Right lobe of liver (tissue), 6 donors: ENCODE measurements at regions not wholly inside any gene's neighbourhood (a gene's known extent, or its start where the extent isn't known, plus 50 kb on each side); places are given as distances from the start of the nearest gene placed in this dataset.

ENCODE experiments used
- ATAC-seq, 4 donors: fragments of 200-7000 bp; cut with Tn5 transposase; one replicate each; pipeline ENCODE4 v1.9.1; 2020; ENCODE audit warnings: mild to moderate bottlenecking in 4 of 4, moderate library complexity in 4 of 4
- DNase-seq, 3 donors: peaks; one replicate each; pipeline ENCODE4 v3.0.0-alpha.2; 2020
- H3K27ac ChIP-seq, 3 donors: fragments of 200-600 bp; one replicate each; pipeline ENCODE4 v1.8.0; 2022
- H3K27me3 ChIP-seq, 2 donors: fragments of 200-600 bp; one replicate each; pipeline ENCODE4 v1.8.0; 2022
- H3K36me3 ChIP-seq, 4 donors: fragments of 200-600 bp; sonication (generic) in 1 of 4; one replicate each; pipeline versions ENCODE4 v1.5.1 to v1.8.0; 2017 to 2022; ENCODE audit warnings: control low read depth in 1 of 4
- H3K4me1 ChIP-seq, 4 donors: fragments of 200-600 bp; sonication (generic) in 1 of 4; one replicate each; pipeline versions ENCODE4 v1.5.1 to v1.8.0; 2017 to 2022; ENCODE audit warnings: control low read depth in 1 of 4
- H3K4me3 ChIP-seq, 3 donors: fragments of 200-600 bp; one replicate each; pipeline ENCODE4 v1.8.0; 2022
- H3K9me3 ChIP-seq, 4 donors: fragments of 200-600 bp; sonication (generic) in 1 of 4; one replicate each; pipeline versions ENCODE4 v1.5.1 to v1.8.0; 2017 to 2022; ENCODE audit warnings: control low read depth in 1 of 4
- CTCF ChIP-seq, 4 donors: fragments of 200-600 bp in 3 of 4; fragments of 450-650 bp in 1 of 4; IDR thresholded peaks; one replicate each; pipeline versions ENCODE4 v1.5.1 to v1.8.0; 2016 to 2022; ENCODE audit warnings: antibody characterized with exemption in 4 of 4, mild to moderate bottlenecking in 2 of 4
- POLR2A ChIP-seq: fragments of 450-650 bp; IDR thresholded peaks from one replicate; pipeline ENCODE4 v1.6.1; 2017; ENCODE audit warnings: antibody characterized with exemption, mild to moderate bottlenecking
- WGBS: methylation state at CpG from one replicate; pipeline ENCODE4 v1.1.6; 2018; ENCODE audit warnings: low coverage, low lambda C conversion rate; ENCODE audit not compliant: insufficient coverage; ENCODE audit errors: missing lambda C conversion rate; 5-methylcytosine and 5-hydroxymethylcytosine counted together
- intact Hi-C, 2 donors: fragments of 100-400 bp; cut with DNase I; formaldehyde crosslinking; loops; one replicate each; pipeline versions ENCODE4 v1.11.2 to v1.14.1; 2022
- donor health status: DM: no; HTN: yes; CAD: no.
- donor health status: DM: no; HTN: no; CAD: no.
- donor health status: DM: no; HTN: no; CAD: no.
- donor health status: DM: no; HTN: yes; CAD: no.
- donor health status: DM: no; HTN: yes; CAD: no.

DNA sequence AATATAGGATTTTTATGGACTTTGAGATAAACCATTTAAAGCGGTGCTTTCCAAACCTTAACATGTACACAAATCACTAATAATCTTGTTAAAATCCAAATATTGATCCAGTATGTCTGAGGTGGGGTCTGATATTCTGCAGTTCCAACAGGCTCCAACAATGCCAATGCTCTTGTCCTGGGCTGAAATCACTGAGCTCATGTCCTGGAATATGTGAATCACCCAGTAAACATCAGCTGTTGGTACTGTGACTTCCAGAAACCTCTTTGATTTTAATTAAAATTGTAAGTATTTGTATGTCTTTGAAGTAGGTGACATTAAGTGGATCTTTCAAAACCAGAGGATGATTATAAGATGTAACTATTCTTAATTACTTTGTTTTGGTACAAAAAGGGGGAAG is 52.8 kb upstream of the CAST start:
- no peak overlapping the region for H3K4me3 ChIP-seq
- no peaks in the 10 kb centered on the region for H3K9me3 ChIP-seq
- H3K36me3 ChIP-seq, result no peaks in the 10 kb centered on the region
- DNase-seq (no peak), ATAC-seq (no peak)
- no peaks in the 10 kb centered on the region for H3K27me3 ChIP-seq
- H3K27ac ChIP-seq, result no peak overlapping the region
- WGBS, result 24% methylated on average over 1 of the region's 1 CpG
- TF ChIP-seq CTCF (IDR thresholded peaks at IDR 0.05), result no peak
- TF ChIP-seq POLR2A, result no peak
- intact Hi-C loops, result no loop called here
- H3K4me1 ChIP-seq, result no peaks in the 10 kb centered on the region

DNA sequence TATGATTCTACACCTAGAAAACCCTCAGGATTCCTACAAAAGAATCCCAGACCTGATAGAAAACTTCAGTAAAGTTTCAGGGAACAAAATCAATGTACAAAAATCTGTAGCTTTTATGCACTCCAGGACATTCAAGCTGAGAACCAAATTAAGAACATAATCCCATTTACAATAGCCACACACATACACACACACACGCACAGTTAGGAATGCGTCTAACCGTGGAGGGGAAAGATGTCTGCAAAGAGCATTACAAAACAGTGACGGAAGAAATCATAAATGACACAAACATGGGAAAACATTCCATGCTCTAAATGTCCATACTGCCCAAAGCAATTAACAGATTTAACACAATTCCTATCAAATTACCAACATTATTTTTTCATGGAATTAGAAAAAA is 51.4 kb upstream of the CAST start:
- Histone ChIP-seq H3K9me3 (no peaks in the 10 kb centered on the region), H3K27me3 (no peaks in the 10 kb centered on the region), H3K36me3 (no peaks in the 10 kb centered on the region), H3K27ac (no peak overlapping the region), H3K4me3 (no peak overlapping the region), H3K4me1 (peaks cover 0 to 6% (median 0%) of the 10 kb centered on the region in 4 donors)
- 74% methylated on average over 4 of the region's 4 CpGs for WGBS
- intact Hi-C loops, result loop anchor here in 1 of 2 donors (10.0 kb wide), 1 partner anchor 74 kb away; no protein-coding TSS in a partner anchor
- TF ChIP-seq POLR2A (no peak), CTCF (IDR thresholded peaks at IDR 0.05) (no peak)
- no peak for ATAC-seq
- no peak for DNase-seq

- no peak overlapping the region for H3K4me3 ChIP-seq
- DNase-seq (no peak), ATAC-seq (no peak)
- no peaks in the 10 kb centered on the region for H3K9me3 ChIP-seq
- no peaks in the 10 kb centered on the region for H3K27me3 ChIP-seq
- H3K36me3 ChIP-seq, result no peaks in the 10 kb centered on the region
- WGBS, result 35% methylated on average over 2 of the region's 2 CpGs
- H3K27ac ChIP-seq, result no peak overlapping the region
- TF ChIP-seq POLR2A (no peak), CTCF (IDR thresholded peaks at IDR 0.05) (no peak)
- H3K4me1 ChIP-seq, result peaks cover 0 to 6% (median 0%) of the 10 kb centered on the region in 4 donors
- intact Hi-C loops, result loop anchor here in 1 of 2 donors (10.0 kb wide), 1 partner anchor 73 kb away; no protein-coding TSS in a partner anchor
Measured at GRCh38 chr5:96611946-96612345, 50.2 kb upstream of the CAST start.
